WTC11 (cell line): ENCODE measurements at regions not wholly inside any gene's neighbourhood (a gene's known extent, or its start where the extent isn't known, plus 50 kb on each side); places are given as distances from the start of the nearest gene placed in this dataset.

Experiments
- ATAC-seq: fragments of 200-7000 bp; cut with Tn5 transposase; 2 replicates; pipeline ENCODE4 v1.10.0; 2021; ENCODE audit warnings: mild to moderate bottlenecking, moderate library complexity
- CTCF ChIA-PET: fragments of 300-600 bp; sonication (Branson Sonifier 250); formaldehyde crosslinking; loops from one replicate; lab custom pipeline; 2021; ENCODE audit warnings: antibody characterized with exemption; lab: Charles Lee
- POLR2A ChIA-PET: fragments of 350-600 bp; sonication (Branson Sonifier 250); formaldehyde crosslinking; loops from one replicate; lab custom pipeline; 2021; ENCODE audit warnings: antibody characterized with exemption; lab: Charles Lee
- DNase-seq: peaks from one replicate; pipeline ENCODE4 v3.0.0; 2021; ENCODE audit warnings: low spot score
- H3K27ac Mint-ChIP-seq: 2 replicates; pipeline ENCODE4 v1.8.0; 2021; ENCODE audit warnings: mixed read lengths
- H3K27me3 Mint-ChIP-seq: 2 replicates; pipeline ENCODE4 v1.8.0; 2021; ENCODE audit warnings: low read depth, mild to moderate bottlenecking, moderate library complexity, mixed read lengths
- H3K36me3 Mint-ChIP-seq: 2 replicates; pipeline ENCODE4 v1.8.0; 2021; ENCODE audit warnings: mixed read lengths
- H3K4me1 Mint-ChIP-seq: 2 replicates; pipeline ENCODE4 v1.8.0; 2022; ENCODE audit warnings: mixed read lengths
- H3K4me3 Mint-ChIP-seq: 2 replicates; pipeline ENCODE4 v1.8.0; 2021; ENCODE audit warnings: mild to moderate bottlenecking, moderate library complexity, mixed read lengths
- H3K9me3 Mint-ChIP-seq: 2 replicates; pipeline ENCODE4 v1.8.0; 2021; ENCODE audit warnings: mixed read lengths
- CBFB ChIP-seq: sonication (generic); formaldehyde crosslinking; IDR thresholded peaks from 2 replicates; pipeline ENCODE4 v1.8.1; 2022; ENCODE audit warnings: mild to moderate bottlenecking, low read depth, missing genetic modification reagents
- CREB1 ChIP-seq: sonication (generic); formaldehyde crosslinking; IDR thresholded peaks from 2 replicates; pipeline ENCODE4 v1.8.0; 2023; ENCODE audit warnings: mild to moderate bottlenecking, missing genetic modification reagents
- CREM ChIP-seq: sonication (generic); formaldehyde crosslinking; IDR thresholded peaks from 2 replicates; pipeline ENCODE4 v1.8.1; 2022; ENCODE audit warnings: mild to moderate bottlenecking, missing genetic modification reagents, moderate library complexity
- GRHL2 ChIP-seq: fragments of 250-450 bp; sonication (Bioruptor Pico); IDR thresholded peaks from 2 replicates; pipeline ENCODE4 v1.8.0; 2022; ENCODE audit warnings: mild to moderate bottlenecking, moderate library complexity; ENCODE audit not compliant: insufficient replicate concordance, severe bottlenecking
- HMGA2 ChIP-seq: fragments of 250-450 bp; sonication (Bioruptor Pico); IDR thresholded peaks from 2 replicates; pipeline ENCODE4 v1.4.0; 2021; ENCODE audit warnings: mild to moderate bottlenecking, moderate library complexity
- NR1H2 ChIP-seq: sonication (generic); formaldehyde crosslinking; IDR thresholded peaks from 2 replicates; pipeline ENCODE4 v1.9.0; 2021; ENCODE audit warnings: mild to moderate bottlenecking, moderate library complexity, missing genetic modification reagents
- NR3C1 ChIP-seq: sonication (generic); formaldehyde crosslinking; conservative IDR thresholded peaks from 2 replicates; pipeline ENCODE4 v1.8.1; 2023; ENCODE audit warnings: low read depth, mild to moderate bottlenecking, missing genetic modification reagents
- SMAD3 ChIP-seq: sonication (generic); formaldehyde crosslinking; IDR thresholded peaks from 2 replicates; pipeline ENCODE4 v1.8.0; 2022; ENCODE audit warnings: missing genetic modification reagents, mild to moderate bottlenecking, borderline replicate concordance
- SMAD4 ChIP-seq: sonication (generic); formaldehyde crosslinking; IDR thresholded peaks from 2 replicates; pipeline ENCODE4 v1.8.0; 2022; ENCODE audit warnings: mild to moderate bottlenecking, missing genetic modification reagents
- SOX15 ChIP-seq: fragments of 250-450 bp; sonication (Bioruptor Pico); IDR thresholded peaks from 2 replicates; pipeline ENCODE4 v1.9.0; 2021; ENCODE audit warnings: mild to moderate bottlenecking
- SP1 ChIP-seq: sonication (generic); formaldehyde crosslinking; conservative IDR thresholded peaks from 2 replicates; pipeline ENCODE4 v1.8.1; 2022; ENCODE audit warnings: missing genetic modification reagents
- ZBTB21 ChIP-seq: sonication (generic); formaldehyde crosslinking; IDR thresholded peaks from 2 replicates; pipeline ENCODE4 v1.8.1; 2023; ENCODE audit warnings: mild to moderate bottlenecking, missing genetic modification reagents, borderline replicate concordance
- ZNF263 ChIP-seq: sonication (generic); formaldehyde crosslinking; IDR thresholded peaks from 2 replicates; pipeline ENCODE4 v1.8.1; 2022; ENCODE audit warnings: low read depth, mild to moderate bottlenecking, moderate library complexity, missing genetic modification reagents
- ZNF416 ChIP-seq: fragments of 250-450 bp; sonication (Bioruptor Pico); IDR thresholded peaks from 2 replicates; pipeline ENCODE4 v1.9.0; 2021; ENCODE audit warnings: mild to moderate bottlenecking, inconsistent platforms
- ZNF423 ChIP-seq: fragments of 250-450 bp; sonication (Bioruptor Pico); IDR thresholded peaks from 2 replicates; pipeline ENCODE4 v2.1.2; 2022; ENCODE audit warnings: mild to moderate bottlenecking, moderate library complexity
- TF ChIP-seq, protein P1 (sequence below): sonication (generic); formaldehyde crosslinking; IDR thresholded peaks from 2 replicates; pipeline ENCODE4 v1.8.1; 2023; ENCODE audit warnings: mild to moderate bottlenecking, missing genetic modification reagents
- TF ChIP-seq, protein P2 (sequence below): fragments of 250-450 bp; sonication (Bioruptor Pico); IDR thresholded peaks from 2 replicates; pipeline ENCODE4 v2.1.2; 2022; ENCODE audit warnings: mild to moderate bottlenecking, moderate library complexity
- TF ChIP-seq, protein P3 (sequence below): sonication (generic); formaldehyde crosslinking; IDR thresholded peaks from 2 replicates; pipeline ENCODE4 v1.8.0; 2022; ENCODE audit warnings: mild to moderate bottlenecking, missing genetic modification reagents
- TF ChIP-seq, protein P4 (sequence below): sonication (generic); formaldehyde crosslinking; IDR thresholded peaks from 2 replicates; pipeline ENCODE4 v1.8.0; 2023; ENCODE audit warnings: missing genetic modification reagents
- TF ChIP-seq, protein P5 (sequence below): sonication (generic); formaldehyde crosslinking; IDR thresholded peaks from 2 replicates; pipeline ENCODE4 v1.8.1; 2022; ENCODE audit warnings: missing genetic modification reagents, borderline replicate concordance

DNA sequence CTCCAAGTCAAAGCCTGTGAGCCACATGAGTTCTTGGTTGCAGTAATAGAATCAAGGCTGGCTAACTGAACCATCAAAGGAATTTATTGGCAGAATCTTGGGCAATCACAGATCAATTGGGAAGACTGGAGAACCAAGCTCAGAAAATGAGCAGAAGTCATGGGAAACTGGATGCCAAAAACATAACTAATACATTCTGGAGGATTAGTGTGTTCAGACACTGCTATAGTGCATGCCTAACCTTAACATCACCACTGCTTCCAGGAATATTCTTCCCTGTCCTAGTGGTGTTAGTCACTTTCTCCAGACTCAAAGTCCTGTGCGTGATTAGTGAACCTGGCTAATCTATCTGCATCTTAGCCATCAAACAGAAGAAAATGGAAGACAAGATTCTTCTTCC, 843.7 kb downstream of the EFNA5 start:
- ChIA-PET CTCF (no interaction called here), POLR2A (no interaction called here)
- Mint-ChIP-seq H3K4me3 (no peak overlapping the region), H3K36me3 (no peaks in the 10 kb centered on the region), H3K4me1 (0 out of 2 replicates have a peak, but pooled peaks cover 4% of the 10 kb centered on the region), H3K27ac (no peak overlapping the region), H3K9me3 (no peaks in the 10 kb centered on the region), H3K27me3 (no peaks in the 10 kb centered on the region)
- ATAC-seq = no peak
- no peak for DNase-seq
- TF ChIP-seq ZNF423 (CRISPR knock-in tag) = no peak
- TF ChIP-seq ZNF416 (CRISPR knock-in tag) = no peak
- TF ChIP-seq, protein P1, sequence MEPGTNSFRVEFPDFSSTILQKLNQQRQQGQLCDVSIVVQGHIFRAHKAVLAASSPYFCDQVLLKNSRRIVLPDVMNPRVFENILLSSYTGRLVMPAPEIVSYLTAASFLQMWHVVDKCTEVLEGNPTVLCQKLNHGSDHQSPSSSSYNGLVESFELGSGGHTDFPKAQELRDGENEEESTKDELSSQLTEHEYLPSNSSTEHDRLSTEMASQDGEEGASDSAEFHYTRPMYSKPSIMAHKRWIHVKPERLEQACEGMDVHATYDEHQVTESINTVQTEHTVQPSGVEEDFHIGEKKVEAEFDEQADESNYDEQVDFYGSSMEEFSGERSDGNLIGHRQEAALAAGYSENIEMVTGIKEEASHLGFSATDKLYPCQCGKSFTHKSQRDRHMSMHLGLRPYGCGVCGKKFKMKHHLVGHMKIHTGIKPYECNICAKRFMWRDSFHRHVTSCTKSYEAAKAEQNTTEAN (CRISPR knock-in tag) = no peak
- TF ChIP-seq, protein P2, sequence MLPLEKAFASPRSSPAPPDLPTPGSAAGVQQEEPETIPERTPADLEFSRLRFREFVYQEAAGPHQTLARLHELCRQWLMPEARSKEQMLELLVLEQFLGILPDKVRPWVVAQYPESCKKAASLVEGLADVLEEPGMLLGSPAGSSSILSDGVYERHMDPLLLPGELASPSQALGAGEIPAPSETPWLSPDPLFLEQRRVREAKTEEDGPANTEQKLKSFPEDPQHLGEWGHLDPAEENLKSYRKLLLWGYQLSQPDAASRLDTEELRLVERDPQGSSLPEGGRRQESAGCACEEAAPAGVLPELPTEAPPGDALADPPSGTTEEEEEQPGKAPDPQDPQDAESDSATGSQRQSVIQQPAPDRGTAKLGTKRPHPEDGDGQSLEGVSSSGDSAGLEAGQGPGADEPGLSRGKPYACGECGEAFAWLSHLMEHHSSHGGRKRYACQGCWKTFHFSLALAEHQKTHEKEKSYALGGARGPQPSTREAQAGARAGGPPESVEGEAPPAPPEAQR (CRISPR knock-in tag) = no peak
- no peak for TF ChIP-seq GRHL2
- TF ChIP-seq CBFB (CRISPR knock-in tag) = no peak
- no peak for TF ChIP-seq SOX15 (CRISPR knock-in tag)
- TF ChIP-seq CREM = no peak
- no peak for TF ChIP-seq SP1 (CRISPR knock-in tag)
- no peak for TF ChIP-seq ZBTB21 (CRISPR knock-in tag)
- no peak for TF ChIP-seq HMGA2 (CRISPR knock-in tag)
- no peak for TF ChIP-seq NR1H2 (CRISPR knock-in tag)
- TF ChIP-seq, protein P3, sequence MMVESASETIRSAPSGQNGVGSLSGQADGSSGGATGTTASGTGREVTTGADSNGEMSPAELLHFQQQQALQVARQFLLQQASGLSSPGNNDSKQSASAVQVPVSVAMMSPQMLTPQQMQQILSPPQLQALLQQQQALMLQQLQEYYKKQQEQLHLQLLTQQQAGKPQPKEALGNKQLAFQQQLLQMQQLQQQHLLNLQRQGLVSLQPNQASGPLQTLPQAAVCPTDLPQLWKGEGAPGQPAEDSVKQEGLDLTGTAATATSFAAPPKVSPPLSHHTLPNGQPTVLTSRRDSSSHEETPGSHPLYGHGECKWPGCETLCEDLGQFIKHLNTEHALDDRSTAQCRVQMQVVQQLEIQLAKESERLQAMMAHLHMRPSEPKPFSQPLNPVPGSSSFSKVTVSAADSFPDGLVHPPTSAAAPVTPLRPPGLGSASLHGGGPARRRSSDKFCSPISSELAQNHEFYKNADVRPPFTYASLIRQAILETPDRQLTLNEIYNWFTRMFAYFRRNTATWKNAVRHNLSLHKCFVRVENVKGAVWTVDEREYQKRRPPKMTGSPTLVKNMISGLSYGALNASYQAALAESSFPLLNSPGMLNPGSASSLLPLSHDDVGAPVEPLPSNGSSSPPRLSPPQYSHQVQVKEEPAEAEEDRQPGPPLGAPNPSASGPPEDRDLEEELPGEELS (CRISPR knock-in tag) = no peak
- TF ChIP-seq, protein P4, sequence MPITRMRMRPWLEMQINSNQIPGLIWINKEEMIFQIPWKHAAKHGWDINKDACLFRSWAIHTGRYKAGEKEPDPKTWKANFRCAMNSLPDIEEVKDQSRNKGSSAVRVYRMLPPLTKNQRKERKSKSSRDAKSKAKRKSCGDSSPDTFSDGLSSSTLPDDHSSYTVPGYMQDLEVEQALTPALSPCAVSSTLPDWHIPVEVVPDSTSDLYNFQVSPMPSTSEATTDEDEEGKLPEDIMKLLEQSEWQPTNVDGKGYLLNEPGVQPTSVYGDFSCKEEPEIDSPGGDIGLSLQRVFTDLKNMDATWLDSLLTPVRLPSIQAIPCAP = no peak
- no peak for TF ChIP-seq ZNF263 (CRISPR knock-in tag)
- no peak for TF ChIP-seq NR3C1 (CRISPR knock-in tag)

DNA sequence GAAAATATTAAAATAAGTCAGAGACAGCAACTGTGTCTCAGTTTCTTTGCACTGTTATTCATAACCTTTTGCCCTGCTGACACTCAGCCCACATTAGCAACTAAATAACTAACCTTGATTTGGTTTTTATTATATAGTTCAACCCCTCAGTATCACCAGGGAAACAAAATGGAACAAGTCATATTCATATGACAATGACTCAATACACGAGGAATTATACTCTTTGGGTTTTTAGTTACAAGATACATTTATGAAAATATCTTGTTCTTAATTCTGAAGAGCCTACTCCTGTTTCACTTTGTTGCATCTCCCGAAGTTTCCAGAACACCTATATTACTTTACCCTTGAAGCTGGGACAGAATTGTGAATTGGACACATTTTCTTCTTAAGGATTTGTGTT, 845.4 kb downstream of the EFNA5 start:
- no peaks in the 10 kb centered on the region for H3K27me3 Mint-ChIP-seq
- 0 out of 2 replicates have a peak, but pooled peaks cover 4% of the 10 kb centered on the region for H3K4me1 Mint-ChIP-seq
- ATAC-seq = no peak
- ChIA-PET POLR2A (no interaction called here), CTCF (no interaction called here)
- no peak for DNase-seq
- no peaks in the 10 kb centered on the region for H3K9me3 Mint-ChIP-seq
- TF ChIP-seq SMAD4 (no peak), SMAD3 (CRISPR knock-in tag) (no peak), ZNF263 (CRISPR knock-in tag) (no peak), CREB1 (no peak)
- TF ChIP-seq, protein P5, sequence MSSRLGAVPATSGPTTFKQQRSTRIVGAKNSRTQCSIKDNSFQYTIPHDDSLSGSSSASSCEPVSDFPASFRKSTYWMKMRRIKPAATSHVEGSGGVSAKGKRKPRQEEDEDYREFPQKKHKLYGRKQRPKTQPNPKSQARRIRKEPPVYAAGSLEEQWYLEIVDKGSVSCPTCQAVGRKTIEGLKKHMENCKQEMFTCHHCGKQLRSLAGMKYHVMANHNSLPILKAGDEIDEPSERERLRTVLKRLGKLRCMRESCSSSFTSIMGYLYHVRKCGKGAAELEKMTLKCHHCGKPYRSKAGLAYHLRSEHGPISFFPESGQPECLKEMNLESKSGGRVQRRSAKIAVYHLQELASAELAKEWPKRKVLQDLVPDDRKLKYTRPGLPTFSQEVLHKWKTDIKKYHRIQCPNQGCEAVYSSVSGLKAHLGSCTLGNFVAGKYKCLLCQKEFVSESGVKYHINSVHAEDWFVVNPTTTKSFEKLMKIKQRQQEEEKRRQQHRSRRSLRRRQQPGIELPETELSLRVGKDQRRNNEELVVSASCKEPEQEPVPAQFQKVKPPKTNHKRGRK (CRISPR knock-in tag) = no peak
- no peak overlapping the region for H3K4me3 Mint-ChIP-seq
- H3K36me3 Mint-ChIP-seq = no peaks in the 10 kb centered on the region
- H3K27ac Mint-ChIP-seq = no peak overlapping the region
